ENCODE measurements at regions not wholly inside any gene's neighbourhood (a gene's known extent, or its start where the extent isn't known, plus 50 kb on each side); places are given as distances from the start of the nearest gene placed in this dataset.

GRCh38 chr9:93857528-93857927 is 97.6 kb downstream of the BARX1 start:
- H3K27me3 Mint-ChIP-seq (ENCODE audit: insufficient read depth): no peaks in the 10 kb centered on the region
- TF ChIP-seq CTCF (IDR thresholded peaks at IDR 0.05): no peak
- H3K36me3 Mint-ChIP-seq (ENCODE audit: low read depth): no peaks in the 10 kb centered on the region

GRCh38 chr9:93852728-93853127 is 102.4 kb downstream of the BARX1 start:
- H3K4me1 Mint-ChIP-seq (ENCODE audit: low read depth): no peaks in the 10 kb centered on the region
- no peaks in the 10 kb centered on the region for H3K36me3 Mint-ChIP-seq (ENCODE audit: low read depth)
- H3K4me3 Mint-ChIP-seq: no peak overlapping the region
- peaks cover 5% of the 10 kb centered on the region for H3K9me3 Mint-ChIP-seq
- no peak overlapping the region for H3K27ac Mint-ChIP-seq
- no peak for DNase-seq
- TF ChIP-seq CTCF (IDR thresholded peaks at IDR 0.05): no peak
- no peaks in the 10 kb centered on the region; the same call in 1 of the 2 replicates for H3K27me3 Mint-ChIP-seq (ENCODE audit: insufficient read depth)

More at GRCh38 chr9:93857528-93857927, 97.6 kb downstream of the BARX1 start:
- Mint-ChIP-seq H3K9me3 (peaks cover 12% of the 10 kb centered on the region), H3K4me1 (ENCODE audit: low read depth) (no peaks in the 10 kb centered on the region), H3K4me3 (no peak overlapping the region), H3K27ac (no peak overlapping the region)
- no peak for DNase-seq

GRCh38 chr9:93846349-93846748 is 108.8 kb downstream of the BARX1 start:
- no peaks in the 10 kb centered on the region; the same call in 1 of the 2 replicates for H3K27me3 Mint-ChIP-seq (ENCODE audit: insufficient read depth)
- no peak overlapping the region for H3K27ac Mint-ChIP-seq
- no peaks in the 10 kb centered on the region for H3K9me3 Mint-ChIP-seq
- no peaks in the 10 kb centered on the region for H3K36me3 Mint-ChIP-seq (ENCODE audit: low read depth)
- H3K4me3 Mint-ChIP-seq: no peak overlapping the region
- TF ChIP-seq CTCF (IDR thresholded peaks at IDR 0.05): no peak
- H3K4me1 Mint-ChIP-seq (ENCODE audit: low read depth): no peaks in the 10 kb centered on the region
- no peak for DNase-seq

GRCh38 chr9:93843396-93843795 is 111.8 kb downstream of the BARX1 start:
- no peaks in the 10 kb centered on the region for H3K4me1 Mint-ChIP-seq (ENCODE audit: low read depth)
- DNase-seq: no peak
- no peak overlapping the region for H3K27ac Mint-ChIP-seq
- TF ChIP-seq CTCF (IDR thresholded peaks at IDR 0.05): no peak
- peaks cover 2% of the 10 kb centered on the region for H3K27me3 Mint-ChIP-seq (ENCODE audit: insufficient read depth)
- no peak overlapping the region for H3K4me3 Mint-ChIP-seq
- H3K9me3 Mint-ChIP-seq: no peaks in the 10 kb centered on the region
- no peaks in the 10 kb centered on the region for H3K36me3 Mint-ChIP-seq (ENCODE audit: low read depth)

- Mint-ChIP-seq H3K4me1 (ENCODE audit: low read depth) (no peaks in the 10 kb centered on the region), H3K36me3 (ENCODE audit: low read depth) (no peaks in the 10 kb centered on the region), H3K27me3 (ENCODE audit: insufficient read depth) (peaks cover 3% of the 10 kb centered on the region), H3K9me3 (no peaks in the 10 kb centered on the region), H3K4me3 (no peak overlapping the region), H3K27ac (no peak overlapping the region)
- no peak for TF ChIP-seq CTCF (IDR thresholded peaks at IDR 0.05)
- DNase-seq: no peak
Observed at GRCh38 chr9:93830606-93831005, 124.5 kb downstream of the BARX1 start.

- no peak for DNase-seq
- H3K36me3 Mint-ChIP-seq (ENCODE audit: low read depth): no peaks in the 10 kb centered on the region
- no peaks in the 10 kb centered on the region for H3K4me1 Mint-ChIP-seq (ENCODE audit: low read depth)
- no peaks in the 10 kb centered on the region for H3K9me3 Mint-ChIP-seq
- no peak overlapping the region for H3K27ac Mint-ChIP-seq
- H3K27me3 Mint-ChIP-seq (ENCODE audit: insufficient read depth): peaks cover 3% of the 10 kb centered on the region
- H3K4me3 Mint-ChIP-seq: no peak overlapping the region
- no peak for TF ChIP-seq CTCF (IDR thresholded peaks at IDR 0.05)
Observed at GRCh38 chr9:93830012-93830596, 125.1 kb downstream of the BARX1 start.
